IMR-90 (cell line): ENCODE measurements at regions not wholly inside any gene's neighbourhood (a gene's known extent, or its start where the extent isn't known, plus 50 kb on each side); places are given as distances from the start of the nearest gene placed in this dataset.

ENCODE experiments used
- ATAC-seq: fragments of 200-7000 bp; cut with Tn5 transposase; 2 replicates; pipeline ENCODE4 v1.9.1; 2020; ENCODE audit warnings: low read depth, mild to moderate bottlenecking, moderate library complexity
- BruUV-seq: library from RNA; stranded (reverse); fragments of 400-500 nt; replicated peaks from 2 replicates; lab custom pipeline; 2021; lab: Mats Ljungman, UMichigan
- CTCF ChIA-PET: fragments of 300-600 bp; formaldehyde crosslinking; extraction: SDS; loops from one replicate; lab custom pipeline; 2021; ENCODE audit warnings: antibody characterized with exemption; lab: Yijun Ruan, JAX
- POLR2A ChIA-PET: fragments of 300-600 bp; sonication (Branson Sonifier 250); formaldehyde crosslinking; loops from one replicate; lab custom pipeline; 2022; ENCODE audit warnings: antibody characterized with exemption; ENCODE audit not compliant: unreplicated experiment; lab: Charles Lee
- DNase-seq: peaks from one replicate; pipeline ENCODE4 v3.0.0; 2013
- H2AFZ ChIP-seq: replicated peaks from 2 replicates; pipeline ENCODE3; 2013; ENCODE audit warnings: low read length, mild to moderate bottlenecking; ENCODE audit not compliant: poor library complexity
- H2AK5ac ChIP-seq: 2 replicates; pipeline ENCODE4 v1.6.1; 2013; ENCODE audit warnings: low read depth, low read length, inconsistent platforms
- H2AK9ac ChIP-seq: replicated peaks from 2 replicates; pipeline ENCODE3; 2013; ENCODE audit warnings: mild to moderate bottlenecking, low read depth, low read length, moderate library complexity; ENCODE audit not compliant: poor library complexity
- H2BK120ac ChIP-seq: 2 replicates; pipeline ENCODE4 v1.6.1; 2013; ENCODE audit warnings: low read depth, low read length, inconsistent platforms
- H2BK15ac ChIP-seq: 3 replicates; pipeline ENCODE4 v1.6.1; 2013; ENCODE audit warnings: low read depth, low read length, inconsistent platforms
- H2BK20ac ChIP-seq: 2 replicates; pipeline ENCODE4 v1.6.1; 2013; ENCODE audit warnings: low read depth, mild to moderate bottlenecking, inconsistent platforms, low read length, moderate library complexity
- H2BK5ac ChIP-seq: 2 replicates; pipeline ENCODE4 v1.6.1; 2013; ENCODE audit warnings: mild to moderate bottlenecking, low read depth, low read length, inconsistent platforms; ENCODE audit not compliant: poor library complexity, severe bottlenecking
- H3K14ac ChIP-seq: replicated peaks from 2 replicates; pipeline ENCODE4 v1.6.1; 2013; ENCODE audit warnings: low read depth, low read length, inconsistent platforms
- H3K18ac ChIP-seq: 2 replicates; pipeline ENCODE4 v1.6.1; 2013; ENCODE audit warnings: low read depth, low read length, control low read depth
- H3K23ac ChIP-seq: 2 replicates; pipeline ENCODE4 v1.6.1; 2013; ENCODE audit warnings: low read depth, low read length, inconsistent platforms
- H3K27ac ChIP-seq: 2 replicates; pipeline ENCODE4 v1.5.1; 2013; ENCODE audit warnings: mild to moderate bottlenecking, control low read depth, low read length; ENCODE audit not compliant: insufficient read depth
- H3K27me3 ChIP-seq: 2 replicates; pipeline ENCODE4 v1.6.1; 2013; ENCODE audit warnings: low read length; ENCODE audit not compliant: control insufficient read depth, insufficient read depth
- H3K36me3 ChIP-seq: 2 replicates; pipeline ENCODE4 v1.6.1; 2013; ENCODE audit warnings: low read length, mixed read lengths; ENCODE audit not compliant: control insufficient read depth, insufficient read depth
- H3K4ac ChIP-seq: 2 replicates; pipeline ENCODE4 v1.6.1; 2013; ENCODE audit warnings: low read depth, low read length, inconsistent platforms
- H3K4me1 ChIP-seq: 2 replicates; pipeline ENCODE4 v1.6.1; 2013; ENCODE audit warnings: low read length, mixed read lengths; ENCODE audit not compliant: control insufficient read depth, insufficient read depth
- H3K4me2 ChIP-seq: 2 replicates; pipeline ENCODE4 v1.6.1; 2013; ENCODE audit warnings: low read depth, mild to moderate bottlenecking, control low read depth, low read length, moderate library complexity
- H3K4me3 ChIP-seq: 2 replicates; pipeline ENCODE4 v1.5.1; 2013; ENCODE audit warnings: low read depth, mild to moderate bottlenecking, control low read depth, low read length, moderate library complexity; ENCODE audit not compliant: insufficient read depth
- H3K56ac ChIP-seq: 2 replicates; pipeline ENCODE4 v1.6.1; 2013; ENCODE audit warnings: low read length, inconsistent platforms; ENCODE audit not compliant: insufficient read depth; ENCODE audit errors: extremely low read depth
- H3K79me1 ChIP-seq, 2 experiments: 2 replicates each; pipeline ENCODE4 v1.6.1; 2013; ENCODE audit warnings: low read length in 2 of 2, inconsistent platforms in 1 of 2, low read depth in 1 of 2
- H3K9ac ChIP-seq: 2 replicates; pipeline ENCODE4 v1.6.1; 2013; ENCODE audit warnings: low read depth, low read length, control low read depth
- H3K9me1 ChIP-seq: 2 replicates; pipeline ENCODE4 v1.6.1; 2013; ENCODE audit warnings: low read length, inconsistent platforms; ENCODE audit not compliant: insufficient read depth
- H3K9me3 ChIP-seq: 2 replicates; pipeline ENCODE4 v1.6.1; 2013; ENCODE audit warnings: low read length; ENCODE audit not compliant: control insufficient read depth, insufficient read depth
- H4K20me1 ChIP-seq: 2 replicates; pipeline ENCODE4 v1.6.1; 2013; ENCODE audit warnings: low read length, inconsistent platforms; ENCODE audit not compliant: insufficient read depth
- H4K5ac ChIP-seq: 2 replicates; pipeline ENCODE4 v1.6.1; 2013; ENCODE audit warnings: mild to moderate bottlenecking, low read depth, low read length, control low read depth
- H4K8ac ChIP-seq, 2 experiments: 2 replicates each; pipeline ENCODE4 v1.6.1; 2013; ENCODE audit warnings: low read depth in 2 of 2, low read length in 2 of 2, control low read depth in 1 of 2, inconsistent platforms in 1 of 2
- H4K91ac ChIP-seq: 2 replicates; pipeline ENCODE4 v1.6.1; 2013; ENCODE audit warnings: low read depth, low read length, inconsistent platforms; ENCODE audit not compliant: insufficient read depth
- CHD1 ChIP-seq: IDR thresholded peaks from 2 replicates; pipeline ENCODE4 v1.6.1; 2012; ENCODE audit warnings: low read depth, low read length, improper control_type of control experiment
- RAD21 ChIP-seq: IDR thresholded peaks from 2 replicates; pipeline ENCODE4 v1.6.1; 2012; ENCODE audit warnings: low read length, improper control_type of control experiment
- WGBS, 2 experiments: methylation state at CpG; one replicate each; pipeline versions ENCODE4 v1.1.5 to v1.1.7; 2013; ENCODE audit warnings: missing lambda C conversion rate in 2 of 2; ENCODE audit not compliant: insufficient read length in 1 of 2; ENCODE audit errors: extremely low coverage in 2 of 2; 5-methylcytosine and 5-hydroxymethylcytosine counted together
- dilution Hi-C: fragments of 300-500 bp; cut with HindIII; formaldehyde crosslinking; loops from one replicate; pipeline ENCODE4 v1.14.3; 2018; ENCODE audit warnings: low sequenced_read_pairs; ENCODE audit not compliant: unreplicated experiment
- in situ Hi-C: fragments of 300-500 bp; cut with MboI; formaldehyde crosslinking; loops from 3 replicates; pipeline ENCODE4 v1.14.3; 2019; ENCODE audit warnings: low sequenced_read_pairs, inconsistent platforms, mixed read lengths
- intact Hi-C: fragments of 100-400 bp; cut with micrococcal nuclease; formaldehyde crosslinking; loops from 2 replicates; pipeline ENCODE4 v1.10.0; 2022
- TF ChIP-seq, protein P1 (sequence below): fragments of 150-350 bp; IDR thresholded peaks from 2 replicates; pipeline ENCODE4 v1.6.1; 2017; ENCODE audit warnings: mild to moderate bottlenecking, antibody characterized with exemption, low read length, low read depth
- TF ChIP-seq, protein P2 (sequence below): conservative IDR thresholded peaks from 2 replicates; pipeline ENCODE4 v1.5.1; 2012; ENCODE audit warnings: mild to moderate bottlenecking, low read depth, low read length, improper control_type of control experiment

GRCh38 chr2:151106805-151107506, 154.7 kb downstream of the RBM43 start:
- in situ Hi-C loops: no loop called here
- CTCF ChIA-PET: interaction anchor here (0.5 kb wide), 1 partner anchor 70 kb away, joined by 3 read pairs; no protein-coding TSS in a partner anchor

More at GRCh38 chr2:151106805-151107506, 154.7 kb downstream of the RBM43 start:
- Histone ChIP-seq H4K20me1 (no peaks in the 10 kb centered on the region), H2AFZ (no peak overlapping the region), H3K4me3 (no peak overlapping the region), H4K8ac (no peak overlapping the region), H2AK9ac (no peak overlapping the region), H3K23ac (no peak overlapping the region), H3K4me2 (no peak overlapping the region), H3K36me3 (no peaks in the 10 kb centered on the region), H3K79me1 (no peaks in the 10 kb centered on the region), H2BK20ac (no peak overlapping the region), H4K91ac (no peak overlapping the region), H2BK15ac (no peak overlapping the region), H2AK5ac (no peak overlapping the region), H3K9me3 (peaks cover 8% of the 10 kb centered on the region; the same call in 1 of the 2 replicates), H3K4ac (no peak overlapping the region), H2BK120ac (no peak overlapping the region), H3K27ac (no peak overlapping the region), H3K9ac (no peak overlapping the region), H3K14ac (no peak overlapping the region), H3K56ac (no peak overlapping the region), H3K27me3 (no peaks in the 10 kb centered on the region), H3K18ac (no peak overlapping the region), H2BK5ac (no peak overlapping the region), H3K4me1 (no peaks in the 10 kb centered on the region), H3K9me1 (no peaks in the 10 kb centered on the region), H4K5ac (no peak overlapping the region)
- BruUV-seq: no TSS peak
- intact Hi-C loops: no loop called here
- dilution Hi-C loops: no loop called here
- WGBS, 2 experiments: no CpG with 5 or more reads among the region's 3 CpGs
- DNase-seq (no peak), ATAC-seq (no peak)
- POLR2A ChIA-PET: no interaction called here
- TF ChIP-seq CHD1 (no peak), RAD21 (no peak)
- TF ChIP-seq, protein P1, sequence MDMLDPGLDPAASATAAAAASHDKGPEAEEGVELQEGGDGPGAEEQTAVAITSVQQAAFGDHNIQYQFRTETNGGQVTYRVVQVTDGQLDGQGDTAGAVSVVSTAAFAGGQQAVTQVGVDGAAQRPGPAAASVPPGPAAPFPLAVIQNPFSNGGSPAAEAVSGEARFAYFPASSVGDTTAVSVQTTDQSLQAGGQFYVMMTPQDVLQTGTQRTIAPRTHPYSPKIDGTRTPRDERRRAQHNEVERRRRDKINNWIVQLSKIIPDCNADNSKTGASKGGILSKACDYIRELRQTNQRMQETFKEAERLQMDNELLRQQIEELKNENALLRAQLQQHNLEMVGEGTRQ: no peak
- TF ChIP-seq, protein P2, sequence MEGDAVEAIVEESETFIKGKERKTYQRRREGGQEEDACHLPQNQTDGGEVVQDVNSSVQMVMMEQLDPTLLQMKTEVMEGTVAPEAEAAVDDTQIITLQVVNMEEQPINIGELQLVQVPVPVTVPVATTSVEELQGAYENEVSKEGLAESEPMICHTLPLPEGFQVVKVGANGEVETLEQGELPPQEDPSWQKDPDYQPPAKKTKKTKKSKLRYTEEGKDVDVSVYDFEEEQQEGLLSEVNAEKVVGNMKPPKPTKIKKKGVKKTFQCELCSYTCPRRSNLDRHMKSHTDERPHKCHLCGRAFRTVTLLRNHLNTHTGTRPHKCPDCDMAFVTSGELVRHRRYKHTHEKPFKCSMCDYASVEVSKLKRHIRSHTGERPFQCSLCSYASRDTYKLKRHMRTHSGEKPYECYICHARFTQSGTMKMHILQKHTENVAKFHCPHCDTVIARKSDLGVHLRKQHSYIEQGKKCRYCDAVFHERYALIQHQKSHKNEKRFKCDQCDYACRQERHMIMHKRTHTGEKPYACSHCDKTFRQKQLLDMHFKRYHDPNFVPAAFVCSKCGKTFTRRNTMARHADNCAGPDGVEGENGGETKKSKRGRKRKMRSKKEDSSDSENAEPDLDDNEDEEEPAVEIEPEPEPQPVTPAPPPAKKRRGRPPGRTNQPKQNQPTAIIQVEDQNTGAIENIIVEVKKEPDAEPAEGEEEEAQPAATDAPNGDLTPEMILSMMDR: no peak
